GM18517 (cell line): ENCODE measurements at regions not wholly inside any gene's neighbourhood (a gene's known extent, or its start where the extent isn't known, plus 50 kb on each side); places are given as distances from the start of the nearest gene placed in this dataset.
"Not testable (repeated sequence)": the region's sequence is repeated elsewhere in the genome, so short reads cannot be mapped to it uniquely, and the experiment has no call there.

Source experiments
- ATAC-seq: cut with Tn5 transposase; IDR thresholded peaks from one replicate; pipeline ENCODE4 v1.9.1; 2021; ENCODE audit warnings: mild to moderate bottlenecking, moderate library complexity; ENCODE audit not compliant: unreplicated experiment

DNA sequence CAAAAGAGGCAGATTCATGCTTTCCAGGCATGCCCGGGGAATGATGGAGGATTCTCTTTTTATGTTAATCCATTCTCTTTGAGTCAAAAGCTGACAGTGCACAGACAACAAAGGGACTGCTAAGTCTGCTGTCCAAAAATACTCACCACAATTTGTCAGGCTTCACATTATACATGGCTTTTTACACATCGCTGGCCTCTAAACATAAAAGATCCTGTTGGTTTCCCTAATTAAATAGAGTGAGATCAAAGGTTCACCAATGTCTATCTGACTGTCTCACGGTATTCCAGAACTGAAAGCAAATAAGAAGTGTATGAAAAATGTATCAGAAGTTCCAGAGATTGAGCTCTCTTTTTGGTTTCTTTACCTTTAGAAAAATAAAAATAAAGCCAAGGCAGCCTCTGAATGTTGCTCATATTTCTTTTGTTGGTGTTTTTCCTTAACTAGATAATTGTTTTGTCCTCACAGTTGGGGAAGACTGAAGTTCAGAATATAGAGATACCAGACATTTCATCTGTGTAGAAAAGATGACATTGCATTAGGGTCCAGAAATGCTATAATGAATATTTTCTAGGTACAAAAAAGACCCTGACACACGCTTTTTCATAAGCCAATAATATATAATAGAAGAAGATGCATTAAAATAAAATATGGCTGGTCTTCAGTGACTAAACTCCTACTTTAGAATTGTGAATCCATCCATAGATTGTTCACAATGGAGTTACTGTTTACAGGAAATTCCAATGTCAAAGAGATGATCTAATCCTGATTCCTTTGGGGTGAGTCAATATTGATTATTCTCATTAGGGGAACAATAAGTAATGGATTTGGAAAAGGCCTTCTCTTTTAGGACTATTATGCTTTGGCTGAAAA lies 688.2 kb upstream of the CDH6 start:
- no peak for ATAC-seq

DNA sequence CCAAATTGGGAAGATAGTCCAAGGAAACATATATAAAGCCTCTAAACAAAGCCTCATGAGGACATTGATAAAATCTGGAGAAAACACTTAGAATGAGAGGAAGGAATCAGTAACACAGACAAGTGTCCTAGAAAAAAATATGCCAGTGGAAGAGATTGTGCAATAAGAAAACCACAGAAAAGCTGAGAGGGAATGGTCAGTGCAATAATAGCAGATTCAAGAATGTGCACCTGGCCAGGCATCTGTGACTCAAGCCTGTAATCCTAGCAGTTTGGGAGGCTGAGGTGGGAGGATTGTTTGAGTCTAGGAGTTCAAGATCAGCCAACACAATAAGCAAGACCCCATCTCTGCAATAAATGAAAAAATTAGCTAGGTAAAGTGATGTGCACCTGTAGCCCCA lies 691.2 kb upstream of the CDH6 start:
- no peak for ATAC-seq

DNA sequence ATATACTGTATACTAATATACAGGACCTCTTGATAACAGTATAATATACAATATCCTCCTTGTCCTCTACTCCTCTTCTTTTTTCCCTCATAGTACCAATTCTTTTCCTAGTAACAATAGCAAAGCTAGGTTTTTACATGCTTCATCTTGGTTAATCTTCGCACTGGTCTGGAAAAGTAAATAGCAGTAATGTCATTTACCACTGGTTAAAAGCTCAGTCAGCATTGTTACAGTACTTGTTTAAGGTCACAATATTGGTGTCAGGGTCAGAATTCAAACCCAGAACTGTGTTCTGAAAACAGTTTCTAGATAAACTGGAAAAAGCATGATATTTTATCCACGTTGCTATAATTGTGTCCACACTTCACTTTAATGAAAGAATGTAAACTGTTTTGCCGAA lies 692.4 kb upstream of the CDH6 start:
- no peak for ATAC-seq

DNA sequence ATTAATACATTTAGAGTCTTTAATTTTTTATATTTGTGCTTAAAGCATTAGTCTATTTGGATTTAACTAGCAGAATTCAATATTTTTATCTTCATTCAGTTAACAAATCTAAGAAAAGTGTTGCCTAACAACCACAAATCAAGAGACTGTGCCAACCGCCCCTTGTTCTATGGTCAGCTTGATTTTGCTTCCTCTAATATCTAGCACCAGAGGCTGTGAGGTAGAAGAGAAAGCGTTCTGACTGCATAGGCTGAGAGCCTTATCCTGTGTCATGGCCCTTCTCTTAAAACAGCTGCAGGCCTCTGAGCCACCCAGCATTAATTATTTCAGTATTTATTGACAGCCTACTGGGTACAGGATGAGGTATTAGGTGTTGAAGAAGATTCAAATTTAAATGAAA lies 693.0 kb upstream of the CDH6 start:
- no peak for ATAC-seq

GRCh38 chr5:30499402-30499801 lies 694.1 kb upstream of the CDH6 start:
- no peak for ATAC-seq

DNA sequence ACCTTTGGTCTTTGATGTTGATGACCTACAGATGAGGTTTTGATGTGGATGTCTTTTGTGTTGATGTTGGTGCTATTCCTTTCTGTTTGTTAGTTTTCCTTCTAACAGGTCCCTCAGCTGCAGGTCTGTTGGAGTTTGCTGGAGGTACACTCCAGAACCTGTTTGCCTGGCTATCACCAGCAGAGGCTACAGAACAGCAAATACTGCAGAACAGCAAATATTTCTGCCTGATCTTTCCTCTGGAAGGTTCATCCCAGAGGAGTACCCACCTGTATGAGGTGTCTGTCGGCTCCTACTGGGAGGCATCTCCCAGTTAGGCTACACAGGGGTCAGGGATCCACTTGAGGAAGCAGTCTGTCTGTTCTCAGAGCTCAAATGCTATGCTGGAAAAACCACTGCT lies 694.5 kb upstream of the CDH6 start:
- no peak for ATAC-seq

GRCh38 chr5:30498509-30498908 lies 695.0 kb upstream of the CDH6 start:
- ATAC-seq = not testable (repeated sequence)

- ATAC-seq = not testable (repeated sequence)
Measured at GRCh38 chr5:30494113-30494512, 699.4 kb upstream of the CDH6 start.

GRCh38 chr5:30479104-30479503 lies 714.4 kb upstream of the CDH6 start:
- ATAC-seq = no peak

DNA sequence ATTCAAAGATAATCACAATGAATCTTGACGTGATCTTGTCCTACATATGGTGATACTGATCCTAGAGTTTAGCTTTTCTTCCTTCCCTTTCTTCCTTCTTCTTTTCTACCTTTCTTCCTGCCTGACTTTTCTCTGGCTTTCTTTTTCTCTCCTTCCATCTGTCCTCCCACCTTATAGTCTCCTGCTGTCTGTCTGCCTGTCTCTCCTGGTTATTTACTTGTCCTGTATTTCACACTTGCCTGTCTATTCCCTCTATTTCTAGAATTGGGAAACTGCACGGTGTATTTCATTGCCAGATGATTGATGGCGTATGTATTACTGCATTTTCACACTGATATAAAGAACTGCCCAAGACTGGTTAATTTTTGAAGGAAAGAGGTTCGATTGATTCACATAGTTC lies 718.1 kb upstream of the CDH6 start:
- ATAC-seq = no peak

DNA sequence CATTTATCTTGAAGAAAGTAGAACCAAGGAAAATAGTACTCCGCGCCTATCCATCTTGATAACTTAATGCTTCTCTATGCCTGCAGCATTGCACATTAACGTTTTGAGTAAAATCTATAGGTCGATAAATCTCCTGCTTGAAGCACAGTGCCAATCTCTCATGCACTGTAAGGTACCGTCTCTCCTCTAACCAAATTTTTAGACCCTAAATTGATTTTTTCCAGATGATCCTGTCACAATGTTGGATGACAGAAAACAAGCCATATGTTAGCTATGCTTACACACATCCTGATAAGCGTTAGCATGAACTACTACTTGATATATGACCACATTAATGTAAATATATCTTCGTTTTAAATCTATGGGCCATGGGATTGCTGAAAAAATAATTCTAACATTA lies 723.8 kb upstream of the CDH6 start:
- ATAC-seq = no peak

GRCh38 chr5:30458681-30459080 lies 734.8 kb upstream of the CDH6 start:
- no peak for ATAC-seq

DNA sequence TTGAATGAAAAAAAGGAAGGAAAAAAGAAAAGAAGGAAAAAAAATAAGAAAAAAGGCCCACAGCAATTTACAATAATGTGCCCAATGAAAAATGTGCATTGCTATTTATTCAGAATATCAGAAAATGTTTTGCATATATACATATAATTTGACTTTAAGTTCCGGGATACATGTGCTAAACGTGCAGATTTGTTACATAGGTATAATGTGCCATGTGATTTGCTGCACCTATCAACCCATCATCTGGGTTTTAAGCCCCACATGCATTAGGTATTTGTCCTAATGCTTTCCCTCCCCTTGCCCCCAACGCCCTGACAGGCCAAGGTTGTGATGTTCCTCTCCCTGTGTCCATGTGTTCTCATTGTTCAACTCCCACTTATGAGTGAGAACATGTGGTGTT lies 738.0 kb upstream of the CDH6 start:
- not testable (repeated sequence) for ATAC-seq

GRCh38 chr5:30453168-30453567 lies 740.3 kb upstream of the CDH6 start:
- no peak for ATAC-seq

- no peak for ATAC-seq
Measured at GRCh38 chr5:30450153-30450552, 743.3 kb upstream of the CDH6 start.

GRCh38 chr5:30447431-30447830 lies 746.1 kb upstream of the CDH6 start:
- ATAC-seq = no peak

DNA sequence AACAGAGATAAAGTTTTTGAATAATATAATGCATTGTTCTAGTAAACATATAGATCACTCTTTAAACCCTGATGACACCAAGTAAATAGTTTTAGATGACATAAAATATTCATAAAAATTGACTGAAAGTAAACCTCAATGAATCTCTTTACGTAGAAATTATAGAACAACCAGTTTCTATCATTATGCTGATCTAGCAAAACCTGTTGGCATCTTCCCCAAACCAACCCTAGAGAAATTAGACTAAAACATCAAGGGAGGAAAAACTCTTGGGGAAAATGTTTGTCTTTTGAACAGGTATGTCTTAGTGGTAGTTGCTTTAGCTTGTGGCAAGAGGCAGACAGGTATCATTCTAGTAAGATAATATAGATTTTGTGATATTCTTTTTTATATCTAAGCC lies 747.0 kb upstream of the CDH6 start:
- no peak for ATAC-seq

DNA sequence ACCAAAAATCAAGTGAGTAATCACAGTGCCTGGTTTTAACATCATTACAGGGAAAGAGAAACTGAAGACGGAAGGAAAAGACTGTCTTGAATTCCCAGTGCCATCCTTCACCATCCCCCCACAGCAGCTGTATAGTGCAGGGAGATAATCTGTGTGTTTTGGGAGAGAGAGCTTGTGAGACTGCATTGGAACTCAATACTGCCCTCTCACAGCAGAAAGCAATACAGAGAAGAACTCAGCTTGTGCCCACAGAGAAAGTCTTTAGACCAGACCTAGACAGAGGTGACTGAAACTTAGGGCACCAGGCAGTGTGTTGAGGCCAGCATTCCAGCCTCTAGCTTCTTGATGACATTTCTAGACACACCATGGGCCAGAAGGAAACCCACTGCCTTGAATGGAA lies 754.7 kb upstream of the CDH6 start:
- ATAC-seq = no peak

- no peak for ATAC-seq
Measured at GRCh38 chr5:30436691-30437090, 756.8 kb upstream of the CDH6 start.

GRCh38 chr5:30428866-30429407 lies 764.5 kb upstream of the CDH6 start:
- not testable (repeated sequence) for ATAC-seq

- ATAC-seq = no peak
Measured at GRCh38 chr5:30414078-30414477, 779.4 kb upstream of the CDH6 start.

DNA sequence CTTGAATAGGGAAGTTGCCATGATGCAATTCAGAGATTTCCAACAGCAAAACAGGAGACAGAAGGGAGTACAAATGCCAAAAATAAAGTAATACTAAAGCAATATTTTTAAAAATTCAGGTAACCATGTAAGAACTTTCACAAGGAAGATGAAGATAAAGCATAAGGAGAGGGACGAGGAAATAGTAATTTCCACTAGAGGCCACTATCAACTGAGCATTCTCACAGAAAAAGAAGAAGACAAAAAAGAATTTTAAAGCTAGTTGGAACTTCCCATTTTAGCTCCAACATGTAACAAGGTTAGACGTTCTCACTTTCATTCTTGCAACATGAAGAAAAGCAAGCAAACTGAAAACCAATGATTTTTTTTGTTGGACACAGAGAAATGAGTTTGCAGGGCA lies 779.9 kb upstream of the CDH6 start:
- no peak for ATAC-seq

DNA sequence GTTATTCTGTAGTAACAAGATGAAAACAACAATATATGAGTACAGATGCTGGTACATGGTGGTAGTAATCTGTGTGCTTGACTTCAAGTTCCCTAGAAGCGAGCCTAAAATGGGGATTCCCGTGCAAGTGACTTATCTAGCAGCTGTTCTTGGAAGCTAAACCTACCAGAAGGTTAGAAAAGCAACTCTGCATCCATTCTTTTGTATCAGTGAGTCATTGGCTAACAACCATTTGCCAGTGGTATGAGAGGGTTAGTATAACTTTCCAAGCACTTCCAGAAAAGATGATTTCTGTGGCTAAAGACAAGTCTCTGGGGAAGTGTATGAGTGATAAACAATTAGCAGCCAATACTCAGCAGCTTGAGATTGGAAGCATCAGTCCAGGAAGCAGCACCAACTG lies 787.7 kb upstream of the CDH6 start:
- ATAC-seq = no peak
